ENCODE measurements at regions not wholly inside any gene's neighbourhood (a gene's known extent, or its start where the extent isn't known, plus 50 kb on each side); places are given as distances from the start of the nearest gene placed in this dataset.

DNA sequence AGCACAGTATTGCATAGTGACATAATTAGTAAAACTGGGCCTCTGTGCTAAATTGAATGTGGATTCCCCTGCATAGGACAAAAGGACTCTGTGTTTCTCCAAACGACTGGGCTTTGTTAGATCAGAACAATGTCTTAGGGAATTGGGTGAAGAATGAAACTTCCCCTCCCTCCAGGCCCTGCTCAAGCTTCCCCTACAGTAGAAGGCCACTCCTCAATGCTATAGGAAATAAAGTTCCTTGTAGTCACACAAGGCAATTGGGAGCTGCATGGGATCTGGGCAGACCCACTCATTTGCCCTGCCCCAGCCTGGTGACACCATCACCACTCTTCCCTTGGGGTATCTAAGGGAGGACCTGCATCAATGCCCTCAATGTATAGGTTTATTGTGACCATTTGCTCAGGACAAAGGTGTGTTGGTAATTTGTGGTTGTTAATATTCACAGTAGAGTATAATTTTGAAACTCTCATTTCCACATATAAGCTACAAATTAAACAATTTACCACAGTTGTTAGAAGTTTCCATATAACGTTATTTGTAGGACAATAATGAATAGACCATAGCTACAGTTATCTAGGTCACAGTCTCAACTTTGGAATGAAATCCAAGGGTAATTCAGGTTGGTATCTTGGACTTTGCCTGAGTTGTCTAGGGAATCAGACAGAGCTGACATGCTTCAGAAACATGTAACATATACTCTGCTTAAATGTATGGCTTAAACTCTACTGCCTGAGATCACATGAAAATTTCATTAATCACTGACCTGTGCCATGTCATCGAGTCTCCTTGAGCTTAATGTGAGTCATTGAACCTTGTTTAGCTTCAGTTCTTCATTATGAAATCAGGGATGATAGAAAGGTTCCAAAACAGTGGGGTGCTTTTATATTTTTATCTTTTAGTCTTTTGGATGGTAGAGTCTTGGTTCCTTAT, 64.8 kb upstream of the DARS1 start:
- TF ChIP-seq, protein P1, sequence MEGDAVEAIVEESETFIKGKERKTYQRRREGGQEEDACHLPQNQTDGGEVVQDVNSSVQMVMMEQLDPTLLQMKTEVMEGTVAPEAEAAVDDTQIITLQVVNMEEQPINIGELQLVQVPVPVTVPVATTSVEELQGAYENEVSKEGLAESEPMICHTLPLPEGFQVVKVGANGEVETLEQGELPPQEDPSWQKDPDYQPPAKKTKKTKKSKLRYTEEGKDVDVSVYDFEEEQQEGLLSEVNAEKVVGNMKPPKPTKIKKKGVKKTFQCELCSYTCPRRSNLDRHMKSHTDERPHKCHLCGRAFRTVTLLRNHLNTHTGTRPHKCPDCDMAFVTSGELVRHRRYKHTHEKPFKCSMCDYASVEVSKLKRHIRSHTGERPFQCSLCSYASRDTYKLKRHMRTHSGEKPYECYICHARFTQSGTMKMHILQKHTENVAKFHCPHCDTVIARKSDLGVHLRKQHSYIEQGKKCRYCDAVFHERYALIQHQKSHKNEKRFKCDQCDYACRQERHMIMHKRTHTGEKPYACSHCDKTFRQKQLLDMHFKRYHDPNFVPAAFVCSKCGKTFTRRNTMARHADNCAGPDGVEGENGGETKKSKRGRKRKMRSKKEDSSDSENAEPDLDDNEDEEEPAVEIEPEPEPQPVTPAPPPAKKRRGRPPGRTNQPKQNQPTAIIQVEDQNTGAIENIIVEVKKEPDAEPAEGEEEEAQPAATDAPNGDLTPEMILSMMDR (conservative IDR thresholded peaks at IDR 0.05) = no peak
- no peak for TF ChIP-seq EZH2 (IDR thresholded peaks at IDR 0.05; ENCODE audit: low read depth)

All from PC-9 (cell line).